ENCODE measurements at regions not wholly inside any gene's neighbourhood (a gene's known extent, or its start where the extent isn't known, plus 50 kb on each side); places are given as distances from the start of the nearest gene placed in this dataset.

DNA sequence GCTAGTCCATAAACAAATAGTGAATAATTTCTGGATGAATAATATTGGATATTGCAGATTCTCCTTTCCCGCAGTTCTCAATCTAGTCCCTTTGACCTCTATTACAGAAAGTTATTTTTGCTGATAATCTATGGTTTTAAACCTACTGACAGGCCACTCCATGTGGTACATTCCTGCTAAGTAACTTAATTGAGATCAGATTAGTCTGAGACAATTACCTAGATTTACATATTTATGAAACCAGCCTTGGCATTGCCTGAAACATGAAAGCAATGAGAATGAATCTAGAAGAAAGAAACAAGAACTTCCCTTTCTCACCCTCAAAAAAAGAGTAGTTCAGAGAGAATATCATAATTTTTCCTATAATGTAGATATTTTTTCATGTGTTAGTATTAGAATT, 964.2 kb downstream of the JRKL start:
- intact Hi-C loops (cut with micrococcal nuclease) = no loop called here
- dilution Hi-C loops (cut with MboI; ENCODE audit: extremely low pct_ligation_motif_present, low sequenced_read_pairs) = no loop called here

More for the DNA sequence above, 964.2 kb downstream of the JRKL start:
- no peaks in the 10 kb centered on the region for H3K4me1 ChIP-seq (ENCODE audit: control insufficient read depth, extremely low read depth, insufficient read depth, low read length)
- FAIRE-seq (no peak), DNase-seq (ENCODE audit: low read depth, low spot score) (no peak)
- TF ChIP-seq EZH2 (IDR thresholded peaks at IDR 0.05; ENCODE audit: borderline replicate concordance, low read depth, low read length, severe bottlenecking) (no peak), POLR2A (IDR thresholded peaks at IDR 0.05; ENCODE audit: low read depth, low read length) (no peak), MYC (IDR thresholded peaks at IDR 0.05; ENCODE audit: low read depth, low read length) (no peak), FOS (IDR thresholded peaks at IDR 0.05; ENCODE audit: borderline replicate concordance, insufficient read depth, low read length) (no peak), JUN (IDR thresholded peaks at IDR 0.05; ENCODE audit: borderline replicate concordance, insufficient read depth, insufficient read length, low read depth) (no peak), CTCF (IDR thresholded peaks at IDR 0.05; ENCODE audit: extremely low read depth in 1 of 2, insufficient read depth in 1 of 2, low read depth in 1 of 2, low read length in 2 of 2) (no peak), POLR2AphosphoS5 (IDR thresholded peaks at IDR 0.05; ENCODE audit: insufficient read depth, low read depth, low read length) (no peak)
- ChIA-PET CTCF (no interaction called here), POLR2A (no interaction called here)
- H3K36me3 ChIP-seq (ENCODE audit: control insufficient read depth in 2 of 2, extremely low read depth in 1 of 2, insufficient read depth in 2 of 2, low read length in 2 of 2) = no peaks in the 10 kb centered on the region
- no peaks in the 10 kb centered on the region for H3K9me3 ChIP-seq (replicated peaks; ENCODE audit: control insufficient read depth, insufficient read depth, low read length)
- H3K9ac ChIP-seq (replicated peaks; ENCODE audit: extremely low read depth, insufficient read depth, low read length) = no peak overlapping the region
- no peak overlapping the region for H2AFZ ChIP-seq (ENCODE audit: low read depth, low read length)
- H3K9me1 ChIP-seq (replicated peaks; ENCODE audit: control insufficient read depth, extremely low read depth, insufficient read depth, low read length) = no peaks in the 10 kb centered on the region
- no TSS peak for BruUV-seq (replicated peaks)
- H3K27me3 ChIP-seq (ENCODE audit: control insufficient read depth in 2 of 2, insufficient read depth in 2 of 2, low read length in 2 of 2) = no peaks in the 10 kb centered on the region
- H4K20me1 ChIP-seq (replicated peaks; ENCODE audit: control insufficient read depth, extremely low read depth, insufficient read depth, low read length) = no peaks in the 10 kb centered on the region
- H3K4me3 ChIP-seq (replicated peaks in 1 of 3; ENCODE audit: insufficient read depth in 1 of 3, low read depth in 1 of 3, low read length in 3 of 3) = no peak overlapping the region
- H3K27ac ChIP-seq (ENCODE audit: insufficient read depth, low read depth, low read length) = no peak overlapping the region
- H3K4me2 ChIP-seq (ENCODE audit: insufficient read depth, low read length) = no peak overlapping the region
- no peaks in the 10 kb centered on the region for H3K79me2 ChIP-seq (ENCODE audit: control insufficient read depth, insufficient read depth, low read length)

Data from endothelial cell of umbilical vein (primary cell).